Activated CD4-positive, alpha-beta memory T cell treated with anti-CD3 and anti-CD28 coated beads, Interleukin-2, amount 10 ng/mL, durations not matched to agents 7 days and 5 days (primary cell): ENCODE measurements at regions not wholly inside any gene's neighbourhood (a gene's known extent, or its start where the extent isn't known, plus 50 kb on each side); places are given as distances from the start of the nearest gene placed in this dataset.

ENCODE experiments used
- CTCF ChIA-PET: fragments of 350-600 bp; sonication (Branson Sonifier 250); formaldehyde crosslinking; loops from one replicate; lab custom pipeline; 2021; ENCODE audit warnings: antibody characterized with exemption, inconsistent platforms; lab: Charles Lee
- POLR2A ChIA-PET: fragments of 350-600 bp; sonication (Branson Sonifier 250); formaldehyde crosslinking; loops from one replicate; lab custom pipeline; 2021; ENCODE audit warnings: antibody characterized with exemption; lab: Charles Lee
- DNase-seq: peaks from one replicate; pipeline ENCODE4 v3.0.0-alpha.2; 2020
- H3K27ac Mint-ChIP-seq: one replicate; pipeline ENCODE4 v1.8.0; 2021; ENCODE audit warnings: mild to moderate bottlenecking, mixed read lengths
- H3K27me3 Mint-ChIP-seq: one replicate; pipeline ENCODE4 v1.8.0; 2021; ENCODE audit warnings: mixed read lengths
- H3K36me3 Mint-ChIP-seq: one replicate; pipeline ENCODE4 v1.8.0; 2021; ENCODE audit warnings: low read depth, mixed read lengths
- H3K4me1 Mint-ChIP-seq: one replicate; pipeline ENCODE4 v1.8.0; 2021; ENCODE audit warnings: mixed read lengths
- H3K4me3 Mint-ChIP-seq: one replicate; pipeline ENCODE4 v1.8.0; 2021; ENCODE audit warnings: mild to moderate bottlenecking, mixed read lengths
- H3K9me3 Mint-ChIP-seq: one replicate; pipeline ENCODE4 v1.8.0; 2021; ENCODE audit warnings: mixed read lengths

GRCh38 chr19:32174386-32175113 lies 170.9 kb upstream of the ZNF507 start:
- H3K36me3 Mint-ChIP-seq, result no peaks in the 10 kb centered on the region
- POLR2A ChIA-PET, result no interaction called here
- no peaks in the 10 kb centered on the region for H3K27me3 Mint-ChIP-seq
- H3K4me1 Mint-ChIP-seq, result no peaks in the 10 kb centered on the region
- no peak for DNase-seq
- H3K9me3 Mint-ChIP-seq, result no peaks in the 10 kb centered on the region
- CTCF ChIA-PET, result no interaction called here
- H3K27ac Mint-ChIP-seq, result no peak overlapping the region
- H3K4me3 Mint-ChIP-seq, result no peak overlapping the region

- no peaks in the 10 kb centered on the region for H3K9me3 Mint-ChIP-seq
- ChIA-PET POLR2A (no interaction called here), CTCF (no interaction called here)
- no peaks in the 10 kb centered on the region for H3K4me1 Mint-ChIP-seq
- no peaks in the 10 kb centered on the region for H3K36me3 Mint-ChIP-seq
- no peak overlapping the region for H3K4me3 Mint-ChIP-seq
- H3K27ac Mint-ChIP-seq, result no peak overlapping the region
- DNase-seq, result no peak
- no peaks in the 10 kb centered on the region for H3K27me3 Mint-ChIP-seq
Observed at GRCh38 chr19:32176591-32176990, 168.8 kb upstream of the ZNF507 start.

DNA sequence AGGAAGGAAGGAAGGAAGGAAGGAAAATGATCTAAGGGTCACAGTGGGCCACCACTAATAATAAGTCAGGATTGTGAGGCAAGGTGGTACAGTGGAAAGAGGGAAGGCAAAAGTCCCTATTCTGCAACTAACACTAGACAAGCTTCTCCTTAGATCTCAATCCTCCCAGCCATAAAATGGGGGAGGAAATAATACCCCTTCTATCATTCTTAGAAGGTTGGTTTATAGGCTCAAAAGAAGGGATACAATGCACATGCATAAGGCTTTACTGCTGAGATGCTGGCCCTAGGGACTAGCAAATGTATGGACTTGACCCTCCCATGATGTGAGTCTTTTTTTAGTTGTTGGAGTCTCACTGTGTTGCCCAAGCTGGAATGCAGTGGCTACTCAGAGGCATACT lies 167.7 kb upstream of the ZNF507 start:
- no peaks in the 10 kb centered on the region for H3K36me3 Mint-ChIP-seq
- H3K4me3 Mint-ChIP-seq, result no peak overlapping the region
- H3K27ac Mint-ChIP-seq, result no peak overlapping the region
- ChIA-PET POLR2A (no interaction called here), CTCF (no interaction called here)
- DNase-seq, result no peak
- no peaks in the 10 kb centered on the region for H3K4me1 Mint-ChIP-seq
- no peaks in the 10 kb centered on the region for H3K9me3 Mint-ChIP-seq
- no peaks in the 10 kb centered on the region for H3K27me3 Mint-ChIP-seq

GRCh38 chr19:32178401-32178800 lies 167.0 kb upstream of the ZNF507 start:
- no peaks in the 10 kb centered on the region for H3K36me3 Mint-ChIP-seq
- H3K4me1 Mint-ChIP-seq, result no peaks in the 10 kb centered on the region
- no peaks in the 10 kb centered on the region for H3K9me3 Mint-ChIP-seq
- ChIA-PET POLR2A (no interaction called here), CTCF (no interaction called here)
- H3K4me3 Mint-ChIP-seq, result no peak overlapping the region
- no peak overlapping the region for H3K27ac Mint-ChIP-seq
- H3K27me3 Mint-ChIP-seq, result no peaks in the 10 kb centered on the region
- no peak for DNase-seq

DNA sequence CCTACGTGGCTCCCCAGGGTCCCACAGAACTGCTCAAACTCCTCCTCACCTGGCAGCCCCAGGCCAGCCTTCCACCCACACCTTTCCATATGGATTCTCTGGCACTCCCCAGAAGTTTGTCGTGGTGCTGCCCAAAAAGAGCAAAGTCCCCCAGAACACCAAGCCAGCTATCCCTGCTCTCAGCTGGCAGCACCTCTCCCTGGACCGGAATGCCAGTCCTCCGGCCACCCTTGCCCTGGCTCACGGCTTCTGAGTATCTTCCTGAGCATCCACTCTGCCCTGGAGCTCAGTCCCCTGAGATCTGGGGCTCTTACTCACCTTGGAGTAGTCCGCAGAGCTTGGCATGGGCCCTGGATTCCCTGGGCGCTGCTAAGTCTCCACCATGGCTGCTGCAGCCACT lies 166.5 kb upstream of the ZNF507 start:
- ChIA-PET POLR2A (no interaction called here), CTCF (no interaction called here)
- DNase-seq, result no peak
- Mint-ChIP-seq H3K9me3 (no peaks in the 10 kb centered on the region), H3K27me3 (no peaks in the 10 kb centered on the region), H3K4me1 (no peaks in the 10 kb centered on the region), H3K4me3 (no peak overlapping the region), H3K27ac (no peak overlapping the region), H3K36me3 (no peaks in the 10 kb centered on the region)

DNA sequence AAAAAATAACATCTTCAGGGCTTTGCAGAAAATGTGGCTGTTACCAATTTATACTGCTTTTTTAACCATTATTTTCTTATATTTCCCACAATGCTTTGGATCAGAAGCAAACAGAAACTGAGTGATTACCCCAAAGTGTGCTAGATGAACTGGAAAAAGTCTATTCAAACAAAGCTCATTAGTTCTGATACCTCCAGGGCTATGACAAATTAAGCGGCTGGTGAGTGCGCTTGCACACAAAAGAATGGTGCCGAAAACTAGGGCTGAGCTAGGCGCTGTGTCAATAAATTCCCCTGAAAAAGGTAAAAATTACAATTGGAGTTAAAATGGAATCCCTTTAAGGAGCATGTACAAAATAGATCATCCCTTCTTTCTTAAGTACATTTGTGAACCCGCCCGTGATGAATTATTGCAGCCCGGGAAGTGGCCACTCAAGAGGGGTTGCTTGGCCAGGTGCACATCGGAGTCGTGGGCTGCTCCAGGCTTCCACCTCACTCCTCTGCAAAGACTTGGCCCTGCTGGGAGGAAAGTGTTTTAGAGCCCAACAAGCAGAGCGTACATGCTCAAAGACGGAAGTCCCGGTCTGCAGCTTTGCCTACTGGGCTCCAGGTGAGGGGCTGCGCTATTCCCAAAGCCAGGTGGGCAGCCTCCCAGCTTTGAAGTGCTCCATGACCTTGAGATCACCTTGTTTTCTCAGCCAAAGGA lies 164.0 kb upstream of the ZNF507 start:
- no peak overlapping the region for H3K4me3 Mint-ChIP-seq
- ChIA-PET POLR2A (no interaction called here), CTCF (interaction anchor here (1.5 kb wide), 1 partner anchor 43 kb away, joined by 4 read pairs; no protein-coding TSS in a partner anchor)
- peaks cover 7% of the 10 kb centered on the region for H3K9me3 Mint-ChIP-seq
- H3K36me3 Mint-ChIP-seq, result no peaks in the 10 kb centered on the region
- H3K27ac Mint-ChIP-seq, result no peak overlapping the region
- H3K4me1 Mint-ChIP-seq, result no peaks in the 10 kb centered on the region
- no peak for DNase-seq
- H3K27me3 Mint-ChIP-seq, result no peaks in the 10 kb centered on the region

DNA sequence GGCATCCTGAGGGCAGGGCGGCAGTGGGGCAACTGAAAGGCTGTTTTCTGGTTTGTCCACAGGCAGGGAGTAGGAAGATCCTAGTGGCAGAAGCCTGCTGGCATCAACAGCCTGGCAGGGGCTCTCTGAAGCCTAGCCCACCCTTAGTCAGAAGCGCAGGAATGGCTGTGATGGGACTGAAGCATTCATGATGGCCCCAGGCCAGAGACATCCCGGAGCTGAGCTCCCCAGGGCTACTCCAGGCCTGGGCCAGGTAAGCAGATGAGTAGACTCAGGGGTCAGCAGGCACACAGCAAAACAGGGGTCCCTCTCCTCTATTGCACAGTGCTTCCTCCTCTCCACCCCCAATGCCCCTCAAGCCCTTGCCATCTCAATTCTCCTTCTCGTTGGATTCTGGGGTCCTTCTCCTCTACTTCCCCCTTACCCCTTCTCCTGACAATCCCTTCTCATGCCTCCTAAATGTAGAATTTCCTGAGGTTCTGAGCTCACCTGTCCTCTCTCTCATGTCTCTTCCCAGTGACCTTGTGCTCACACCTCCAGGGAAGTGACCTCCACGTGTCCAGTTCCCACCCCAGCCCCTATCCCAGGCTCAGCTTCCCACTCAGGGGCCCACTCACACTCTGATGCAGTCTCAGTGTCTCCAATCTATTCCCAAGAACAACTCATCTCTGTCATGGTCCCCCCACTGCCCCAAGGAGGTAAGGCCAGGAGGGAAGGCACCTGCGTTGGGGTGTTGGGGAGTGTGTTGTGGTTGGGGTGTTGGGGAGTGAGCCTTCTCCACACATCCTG lies 158.7 kb upstream of the ZNF507 start:
- Mint-ChIP-seq H3K36me3 (no peaks in the 10 kb centered on the region), H3K4me1 (no peaks in the 10 kb centered on the region), H3K27me3 (no peaks in the 10 kb centered on the region), H3K27ac (no peak overlapping the region), H3K4me3 (no peak overlapping the region), H3K9me3 (peaks cover 7% of the 10 kb centered on the region)
- ChIA-PET POLR2A (no interaction called here), CTCF (no interaction called here)
- DNase-seq, result no peak

- ChIA-PET POLR2A (interaction anchor here (0.5 kb wide), 1 partner anchor 463 kb away, joined by 3 read pairs; no protein-coding TSS in a partner anchor), CTCF (no interaction called here)
- Mint-ChIP-seq H3K36me3 (no peaks in the 10 kb centered on the region), H3K4me1 (no peaks in the 10 kb centered on the region), H3K27me3 (no peaks in the 10 kb centered on the region), H3K9me3 (peaks cover 7% of the 10 kb centered on the region), H3K27ac (no peak overlapping the region), H3K4me3 (no peak overlapping the region)
- no peak for DNase-seq
Observed at GRCh38 chr19:32188921-32189320, 156.5 kb upstream of the ZNF507 start.

- CTCF ChIA-PET, result no interaction called here
- no peak overlapping the region for H3K4me3 Mint-ChIP-seq
- no peaks in the 10 kb centered on the region for H3K36me3 Mint-ChIP-seq
- no peaks in the 10 kb centered on the region for H3K4me1 Mint-ChIP-seq
- no peak for DNase-seq
- H3K27me3 Mint-ChIP-seq, result no peaks in the 10 kb centered on the region
- peaks cover 2% of the 10 kb centered on the region for H3K9me3 Mint-ChIP-seq
- H3K27ac Mint-ChIP-seq, result no peak overlapping the region
- POLR2A ChIA-PET, result no interaction called here
Observed at GRCh38 chr19:32189956-32190706, 155.3 kb upstream of the ZNF507 start.

GRCh38 chr19:32191921-32192320 lies 153.5 kb upstream of the ZNF507 start:
- no peak for DNase-seq
- Mint-ChIP-seq H3K9me3 (no peaks in the 10 kb centered on the region), H3K4me1 (no peaks in the 10 kb centered on the region), H3K27me3 (no peaks in the 10 kb centered on the region), H3K4me3 (no peak overlapping the region), H3K27ac (no peak overlapping the region), H3K36me3 (no peaks in the 10 kb centered on the region)
- ChIA-PET POLR2A (no interaction called here), CTCF (no interaction called here)

- H3K9me3 Mint-ChIP-seq, result no peaks in the 10 kb centered on the region
- H3K36me3 Mint-ChIP-seq, result no peaks in the 10 kb centered on the region
- H3K27me3 Mint-ChIP-seq, result peaks cover 2% of the 10 kb centered on the region
- POLR2A ChIA-PET, result no interaction called here
- H3K4me1 Mint-ChIP-seq, result peaks cover 2% of the 10 kb centered on the region
- DNase-seq, result no peak
- CTCF ChIA-PET, result interaction anchor here (1.1 kb wide), 1 partner anchor 29 kb away, joined by 4 read pairs; no protein-coding TSS in a partner anchor
- no peak overlapping the region for H3K27ac Mint-ChIP-seq
- no peak overlapping the region for H3K4me3 Mint-ChIP-seq
Observed at GRCh38 chr19:32195706-32196610, 149.5 kb upstream of the ZNF507 start.
